ENCODE measurements at regions not wholly inside any gene's neighbourhood (a gene's known extent, or its start where the extent isn't known, plus 50 kb on each side); places are given as distances from the start of the nearest gene placed in this dataset.

DNA sequence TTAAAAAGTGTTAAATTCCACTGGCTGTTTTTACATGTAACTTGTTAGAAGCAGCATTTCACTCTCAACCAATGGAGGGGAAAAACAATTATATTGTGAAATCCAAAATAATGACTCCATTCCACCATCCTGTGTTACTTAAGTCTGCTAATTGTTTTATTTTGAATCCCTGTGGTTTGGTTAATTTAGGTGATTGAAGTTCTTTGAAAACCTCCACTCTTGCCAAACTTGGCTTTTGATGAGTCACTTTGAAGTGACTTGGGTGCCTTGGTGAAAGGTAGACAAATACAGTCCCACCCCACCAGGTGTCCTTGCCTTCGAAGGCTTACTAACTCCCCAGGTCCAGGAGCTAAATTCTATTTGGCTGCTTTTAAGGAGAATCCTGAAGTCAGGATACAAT lies 1303.8 kb upstream of the NRXN1 start:
- TF ChIP-seq EZH2 (IDR thresholded peaks at IDR 0.05; ENCODE audit: borderline replicate concordance, low read depth, low read length, poor library complexity, severe bottlenecking): no peak
- TF ChIP-seq, protein P1, sequence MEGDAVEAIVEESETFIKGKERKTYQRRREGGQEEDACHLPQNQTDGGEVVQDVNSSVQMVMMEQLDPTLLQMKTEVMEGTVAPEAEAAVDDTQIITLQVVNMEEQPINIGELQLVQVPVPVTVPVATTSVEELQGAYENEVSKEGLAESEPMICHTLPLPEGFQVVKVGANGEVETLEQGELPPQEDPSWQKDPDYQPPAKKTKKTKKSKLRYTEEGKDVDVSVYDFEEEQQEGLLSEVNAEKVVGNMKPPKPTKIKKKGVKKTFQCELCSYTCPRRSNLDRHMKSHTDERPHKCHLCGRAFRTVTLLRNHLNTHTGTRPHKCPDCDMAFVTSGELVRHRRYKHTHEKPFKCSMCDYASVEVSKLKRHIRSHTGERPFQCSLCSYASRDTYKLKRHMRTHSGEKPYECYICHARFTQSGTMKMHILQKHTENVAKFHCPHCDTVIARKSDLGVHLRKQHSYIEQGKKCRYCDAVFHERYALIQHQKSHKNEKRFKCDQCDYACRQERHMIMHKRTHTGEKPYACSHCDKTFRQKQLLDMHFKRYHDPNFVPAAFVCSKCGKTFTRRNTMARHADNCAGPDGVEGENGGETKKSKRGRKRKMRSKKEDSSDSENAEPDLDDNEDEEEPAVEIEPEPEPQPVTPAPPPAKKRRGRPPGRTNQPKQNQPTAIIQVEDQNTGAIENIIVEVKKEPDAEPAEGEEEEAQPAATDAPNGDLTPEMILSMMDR (conservative IDR thresholded peaks at IDR 0.05; ENCODE audit: low read depth, low read length): no peak
- intact Hi-C loops (cut with micrococcal nuclease; ENCODE audit: unreplicated experiment): no loop called here
- no peak for DNase-seq (ENCODE audit: low spot score)
- Histone ChIP-seq H3K27me3 (replicated peaks; ENCODE audit: insufficient read depth, low read depth, low read length, poor library complexity) (no peaks in the 10 kb centered on the region), H3K36me3 (ENCODE audit: insufficient read depth, low read length, poor library complexity, severe bottlenecking) (no peaks in the 10 kb centered on the region), H3K9me3 (ENCODE audit: low read depth, low read length, poor library complexity, severe bottlenecking) (no peaks in the 10 kb centered on the region), H3K27ac (ENCODE audit: low read depth, low read length, poor library complexity, severe bottlenecking) (no peak overlapping the region), H3K4me1 (ENCODE audit: insufficient read depth, low read length, poor library complexity, severe bottlenecking) (no peaks in the 10 kb centered on the region), H3K4me3 (ENCODE audit: low read depth, low read length, poor library complexity, severe bottlenecking) (no peak overlapping the region)
- ChIA-PET CTCF (no interaction called here), POLR2A (ENCODE audit: low non-redundant PET) (no interaction called here)
- BruUV-seq (replicated peaks): no TSS peak

DNA sequence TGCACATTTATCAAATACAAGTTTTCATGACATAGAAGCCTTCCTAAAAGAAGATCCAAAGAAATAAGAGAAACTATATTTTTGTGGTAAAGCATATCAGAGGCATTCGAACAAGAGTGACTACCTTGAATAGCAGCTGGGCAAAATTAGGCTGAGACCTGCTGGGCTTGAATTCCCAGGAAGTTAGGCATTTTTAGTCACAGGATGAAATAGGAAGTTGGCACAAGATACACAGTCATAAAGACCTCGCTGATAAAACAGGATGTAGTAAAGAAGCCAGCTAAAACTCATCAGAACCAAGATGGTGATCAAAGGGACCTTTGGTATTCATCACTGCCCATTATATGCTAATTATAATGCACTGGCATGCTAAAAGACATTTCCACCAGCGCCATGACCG lies 1302.3 kb upstream of the NRXN1 start:
- CTCF ChIA-PET: no interaction called here

DNA sequence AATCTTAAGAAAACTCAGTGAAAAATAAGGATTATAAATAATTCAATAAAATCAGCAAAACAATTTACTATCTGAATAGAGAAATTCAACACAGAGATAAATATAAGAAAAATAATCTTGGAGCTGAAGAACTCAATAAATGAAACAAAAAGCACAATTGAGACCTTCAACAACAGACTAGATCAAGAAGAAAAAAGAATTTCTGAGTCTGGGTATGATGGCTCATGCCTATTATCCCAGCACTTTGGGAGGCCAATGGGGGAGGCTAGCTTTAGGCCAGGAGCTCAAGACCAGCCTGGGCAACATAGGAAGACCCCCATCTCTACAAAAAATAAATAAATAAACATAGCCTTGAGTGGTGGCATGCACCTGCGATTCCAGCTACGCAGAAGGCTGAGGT lies 1295.7 kb upstream of the NRXN1 start:
- TF ChIP-seq, protein P1 (conservative IDR thresholded peaks at IDR 0.05; ENCODE audit: low read depth, low read length): no peak
- no peak for TF ChIP-seq EZH2 (IDR thresholded peaks at IDR 0.05; ENCODE audit: borderline replicate concordance, low read depth, low read length, poor library complexity, severe bottlenecking)
- Histone ChIP-seq H3K4me3 (ENCODE audit: low read depth, low read length, poor library complexity, severe bottlenecking) (no peak overlapping the region), H3K27me3 (replicated peaks; ENCODE audit: insufficient read depth, low read depth, low read length, poor library complexity) (no peaks in the 10 kb centered on the region), H3K36me3 (ENCODE audit: insufficient read depth, low read length, poor library complexity, severe bottlenecking) (no peaks in the 10 kb centered on the region), H3K4me1 (ENCODE audit: insufficient read depth, low read length, poor library complexity, severe bottlenecking) (no peaks in the 10 kb centered on the region), H3K9me3 (ENCODE audit: low read depth, low read length, poor library complexity, severe bottlenecking) (no peaks in the 10 kb centered on the region), H3K27ac (ENCODE audit: low read depth, low read length, poor library complexity, severe bottlenecking) (no peak overlapping the region)
- no TSS peak for BruUV-seq (replicated peaks)
- CTCF ChIA-PET: no interaction called here
- no peak for DNase-seq (ENCODE audit: low spot score)
- POLR2A ChIA-PET (ENCODE audit: low non-redundant PET): no interaction called here
- intact Hi-C loops (cut with micrococcal nuclease; ENCODE audit: unreplicated experiment): no loop called here

More for the DNA sequence above, 1302.3 kb upstream of the NRXN1 start:
- BruUV-seq (replicated peaks): no TSS peak
- Histone ChIP-seq H3K4me3 (ENCODE audit: low read depth, low read length, poor library complexity, severe bottlenecking) (no peak overlapping the region), H3K4me1 (ENCODE audit: insufficient read depth, low read length, poor library complexity, severe bottlenecking) (no peaks in the 10 kb centered on the region), H3K27ac (ENCODE audit: low read depth, low read length, poor library complexity, severe bottlenecking) (no peak overlapping the region), H3K9me3 (ENCODE audit: low read depth, low read length, poor library complexity, severe bottlenecking) (no peaks in the 10 kb centered on the region), H3K36me3 (ENCODE audit: insufficient read depth, low read length, poor library complexity, severe bottlenecking) (no peaks in the 10 kb centered on the region), H3K27me3 (replicated peaks; ENCODE audit: insufficient read depth, low read depth, low read length, poor library complexity) (no peaks in the 10 kb centered on the region)
- TF ChIP-seq, protein P1 (conservative IDR thresholded peaks at IDR 0.05; ENCODE audit: low read depth, low read length): no peak
- no peak for TF ChIP-seq EZH2 (IDR thresholded peaks at IDR 0.05; ENCODE audit: borderline replicate concordance, low read depth, low read length, poor library complexity, severe bottlenecking)
- intact Hi-C loops (cut with micrococcal nuclease; ENCODE audit: unreplicated experiment): no loop called here
- POLR2A ChIA-PET (ENCODE audit: low non-redundant PET): no interaction called here
- no peak for DNase-seq (ENCODE audit: low spot score)
